Skin of body (tissue), 1 donor: ENCODE measurements at regions not wholly inside any gene's neighbourhood (a gene's known extent, or its start where the extent isn't known, plus 50 kb on each side); places are given as distances from the start of the nearest gene placed in this dataset.
A peak's percentile ranks its signal among the peaks of the same experiment; 100 is the strongest.

ENCODE experiments used
- DNase-seq: peaks from one replicate; lab custom pipeline; 2025; lab: John Stamatoyannopoulos, UW

DNA sequence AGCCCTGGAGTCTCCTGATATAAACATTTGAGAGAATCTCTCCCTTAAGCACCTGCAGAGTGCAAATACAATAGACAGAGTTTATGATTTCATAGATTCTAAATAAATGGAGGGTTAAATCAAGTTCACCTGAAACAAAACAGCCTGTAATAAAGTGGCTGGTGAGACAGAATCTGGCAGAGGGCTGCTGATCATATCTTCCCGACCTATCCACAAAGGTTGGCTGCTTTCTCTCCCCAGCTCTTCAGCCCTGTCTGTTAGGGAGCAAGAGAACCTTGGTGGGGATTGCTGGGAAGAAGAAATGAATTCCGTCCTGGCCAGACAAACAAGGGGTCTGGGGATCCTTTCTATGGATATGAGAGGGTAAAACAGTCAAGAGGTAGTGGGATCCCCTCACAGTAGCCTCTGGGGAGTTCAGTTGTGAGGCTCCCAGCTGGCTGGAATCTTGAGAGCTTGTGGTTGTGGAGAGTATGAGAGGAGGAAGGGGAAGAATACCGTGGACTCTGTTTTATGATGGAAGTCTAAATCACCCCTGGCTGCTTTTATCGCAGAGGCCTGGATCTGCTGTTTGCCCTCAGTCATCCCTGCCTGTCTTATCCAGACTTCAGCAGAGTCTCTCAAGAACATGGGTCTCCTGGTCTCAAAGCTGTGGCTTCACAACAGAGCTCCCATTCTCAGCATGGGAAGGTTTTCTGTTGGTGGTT is 451.3 kb downstream of the NTRK3 start:
- DNase-seq, result no peak

DNA sequence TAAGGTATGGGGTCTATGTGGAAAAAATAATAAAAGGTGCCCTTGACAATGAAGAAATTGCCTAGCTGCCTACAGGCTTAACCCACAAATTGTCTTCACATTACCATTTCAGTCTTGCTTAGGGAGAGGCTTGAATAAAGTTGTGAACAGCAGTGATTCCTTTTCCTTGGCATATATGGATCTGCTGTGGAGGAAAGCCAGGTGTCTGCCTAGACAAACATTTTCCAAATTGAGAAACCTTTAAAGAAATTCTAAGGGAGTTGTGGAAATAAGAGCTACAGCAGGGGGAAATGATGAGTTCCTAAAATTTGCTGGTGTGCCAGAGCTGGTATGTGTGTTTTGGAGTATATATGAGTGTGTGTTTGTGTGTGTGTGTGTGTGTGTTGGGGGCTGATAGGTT is 452.1 kb downstream of the NTRK3 start:
- DNase-seq, result no peak

- DNase-seq, result no peak
Observed at GRCh38 chr15:87799838-87800237, 456.7 kb downstream of the NTRK3 start.

GRCh38 chr15:87799428-87799827 is 457.1 kb downstream of the NTRK3 start:
- DNase-seq, result no peak

DNA sequence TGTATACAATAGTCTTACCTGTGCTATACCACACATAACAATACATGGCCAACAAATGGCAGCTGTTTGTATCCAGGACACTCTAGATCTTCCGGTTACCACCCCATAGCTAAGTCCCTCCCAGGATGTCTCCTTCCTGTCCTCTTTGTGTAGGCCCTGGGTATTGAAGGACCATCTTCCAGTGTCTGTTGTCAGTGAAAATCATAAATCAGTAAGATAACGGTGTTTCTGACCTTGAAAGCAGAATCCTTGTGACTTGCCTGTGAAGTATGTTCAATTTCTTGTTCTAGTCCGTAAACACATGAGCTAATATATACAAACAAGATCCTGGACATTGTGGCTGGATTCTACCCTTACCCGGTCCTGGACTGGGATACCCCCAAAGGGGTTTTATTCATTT is 462.8 kb downstream of the NTRK3 start:
- DNase-seq, result no peak

GRCh38 chr15:87792250-87793040 is 464.1 kb downstream of the NTRK3 start:
- no peak for DNase-seq

- no peak for DNase-seq
Observed at GRCh38 chr15:87781959-87782625, 474.4 kb downstream of the NTRK3 start.

DNA sequence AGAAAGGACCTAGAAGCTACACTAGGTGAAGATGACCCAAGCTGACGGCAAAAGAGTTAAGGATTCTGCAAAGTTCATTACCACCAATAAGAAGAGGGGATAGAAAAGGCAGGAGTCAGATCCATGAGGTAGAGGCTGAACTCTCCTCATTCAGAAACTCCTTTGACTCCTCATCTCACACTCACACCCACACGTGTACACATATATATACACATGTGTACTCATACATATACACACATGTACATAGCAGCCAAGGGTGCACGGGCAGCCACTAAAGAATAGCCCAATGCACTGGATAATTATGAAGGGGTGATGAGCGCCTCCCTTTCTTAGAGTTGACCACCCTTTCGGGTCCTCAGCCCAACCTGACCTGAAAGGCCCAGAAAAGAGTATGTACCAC is 476.8 kb downstream of the NTRK3 start:
- DNase-seq, result no peak

GRCh38 chr15:87778358-87778757 is 478.2 kb downstream of the NTRK3 start:
- no peak for DNase-seq

DNA sequence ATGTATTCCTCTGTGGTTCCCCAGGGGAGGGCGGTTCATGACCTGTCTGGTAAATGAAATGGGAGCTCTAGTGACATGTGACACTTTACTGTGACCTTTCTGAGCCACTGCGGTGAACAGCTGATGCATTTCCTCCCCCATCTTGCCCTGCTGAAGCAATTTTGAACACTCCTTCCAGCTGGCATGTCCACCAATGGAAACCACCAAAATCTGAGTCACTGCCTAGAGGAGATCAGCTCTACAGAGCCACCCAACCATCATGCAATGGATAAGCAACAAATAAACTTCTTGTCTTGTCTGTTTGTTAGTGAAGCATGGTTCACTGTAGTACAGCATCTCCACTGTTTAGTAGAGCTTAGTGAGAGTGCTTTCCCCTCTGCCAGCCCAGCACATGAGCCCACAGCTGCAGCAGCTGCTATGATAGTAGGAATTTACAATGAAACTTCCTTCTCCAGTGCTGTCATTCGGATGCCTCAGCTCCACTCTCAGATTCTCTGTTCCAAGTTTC is 479.4 kb downstream of the NTRK3 start:
- peak; percentile 37 for DNase-seq

DNA sequence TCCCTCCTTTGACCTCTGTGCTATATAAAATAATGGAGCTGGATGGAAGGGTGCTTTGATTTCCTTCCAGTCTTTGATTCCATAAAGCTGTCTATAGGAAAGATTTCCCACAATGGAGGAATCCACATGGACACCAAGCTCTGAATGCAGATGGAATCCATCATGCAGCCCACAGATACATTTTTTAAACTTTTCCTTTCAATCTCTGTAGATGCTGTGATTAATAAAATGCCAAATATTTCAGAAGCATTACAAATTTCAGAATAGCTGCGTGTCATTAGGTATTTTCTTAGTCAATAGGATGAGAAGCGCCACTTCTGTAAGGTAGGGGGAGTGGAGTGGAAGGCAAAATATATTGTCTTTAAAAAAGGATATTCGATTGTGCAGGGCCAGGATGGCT is 489.0 kb downstream of the NTRK3 start:
- DNase-seq, result no peak

GRCh38 chr15:87764461-87765240 is 491.9 kb downstream of the NTRK3 start:
- no peak for DNase-seq

DNA sequence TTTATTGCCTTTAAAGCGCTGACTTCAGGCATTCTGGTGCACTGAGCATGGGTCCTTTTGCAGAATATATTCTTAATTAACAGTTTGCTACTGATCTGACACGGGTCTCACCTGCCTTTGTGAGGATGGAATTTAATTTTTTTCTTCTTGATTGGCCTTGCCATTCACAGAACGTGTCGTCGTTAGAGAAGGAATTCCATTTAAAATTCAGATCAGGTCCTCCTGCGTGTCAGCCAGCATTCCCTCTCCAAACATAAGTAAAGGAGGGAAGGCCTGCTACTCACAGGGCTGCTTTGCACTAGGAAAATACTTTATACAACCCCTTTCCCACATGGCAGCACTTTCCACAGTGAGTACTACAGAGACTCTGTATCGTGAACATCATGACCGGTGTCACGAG is 492.7 kb downstream of the NTRK3 start:
- DNase-seq, result no peak

DNA sequence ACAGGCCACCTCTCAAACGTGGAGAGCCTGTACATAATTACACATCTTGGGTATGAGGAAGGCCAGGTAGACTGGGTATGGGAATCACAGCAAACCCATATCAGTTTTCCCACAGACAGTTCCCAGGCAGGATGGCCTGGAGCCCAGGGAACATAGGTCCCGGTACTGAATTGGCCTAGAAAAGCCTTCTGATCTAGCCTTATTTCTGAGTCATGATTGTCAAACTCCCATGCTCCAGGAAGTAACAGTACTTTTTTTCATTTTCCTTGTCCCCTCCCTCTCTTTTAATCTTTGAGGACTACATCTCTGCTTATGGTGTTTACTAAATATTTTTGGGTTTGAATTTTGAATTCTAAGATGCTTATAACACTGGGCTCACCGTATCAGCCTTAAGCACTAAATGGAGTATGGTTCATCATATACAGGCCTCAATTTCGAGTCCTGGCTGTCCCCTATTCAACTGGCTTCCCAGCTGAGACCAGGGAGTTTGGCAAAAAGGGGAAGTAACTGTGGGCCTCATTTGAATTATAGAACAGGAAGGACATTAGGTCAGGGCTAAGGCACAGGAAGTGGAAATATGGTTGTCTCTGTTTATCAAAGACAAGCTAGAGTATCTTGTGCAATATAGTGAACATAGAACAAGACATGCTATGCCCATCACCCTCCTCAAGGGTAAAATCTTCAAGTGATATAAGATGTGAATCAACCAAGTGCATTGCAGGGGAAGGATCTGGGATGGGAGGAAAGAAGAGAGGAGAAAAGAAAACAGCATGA is 494.6 kb downstream of the NTRK3 start:
- DNase-seq, result no peak

DNA sequence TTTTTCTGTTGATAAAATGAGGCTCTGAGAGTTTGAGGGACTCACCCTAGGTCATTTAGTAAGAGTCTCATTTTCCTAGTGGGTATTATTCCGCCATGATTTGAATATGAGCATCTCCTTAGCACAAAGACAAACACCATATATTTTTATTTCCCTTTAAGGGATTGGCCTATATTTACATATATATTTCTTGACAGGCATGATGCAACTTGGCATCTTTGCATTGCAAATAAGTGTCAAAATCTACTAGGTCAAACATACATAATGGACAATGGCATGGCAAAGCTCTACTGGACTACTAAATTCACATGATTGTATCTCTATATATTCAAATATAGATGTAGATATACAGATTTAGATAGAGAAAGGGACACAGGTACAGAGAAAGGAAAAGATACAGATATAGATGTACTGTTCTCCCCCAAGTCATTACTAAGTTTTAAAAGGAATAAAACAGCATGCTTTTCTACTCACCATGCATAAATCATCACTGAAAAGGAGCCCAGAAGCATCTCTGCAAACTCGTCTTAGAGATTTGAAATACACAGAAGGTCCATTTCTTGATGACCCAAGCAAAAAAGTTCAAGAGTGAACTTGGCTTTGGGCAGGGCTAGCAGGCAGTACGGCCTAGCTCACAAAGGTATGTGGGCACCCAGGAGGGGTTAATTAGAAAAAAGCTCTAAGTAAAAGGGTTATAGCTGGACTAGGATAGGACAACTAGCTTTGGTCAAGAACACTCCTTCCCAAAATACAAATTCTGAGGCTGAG is 495.8 kb downstream of the NTRK3 start:
- DNase-seq, result no peak

- DNase-seq, result peak; percentile 20
Observed at GRCh38 chr15:87758794-87759418, 497.6 kb downstream of the NTRK3 start.

DNA sequence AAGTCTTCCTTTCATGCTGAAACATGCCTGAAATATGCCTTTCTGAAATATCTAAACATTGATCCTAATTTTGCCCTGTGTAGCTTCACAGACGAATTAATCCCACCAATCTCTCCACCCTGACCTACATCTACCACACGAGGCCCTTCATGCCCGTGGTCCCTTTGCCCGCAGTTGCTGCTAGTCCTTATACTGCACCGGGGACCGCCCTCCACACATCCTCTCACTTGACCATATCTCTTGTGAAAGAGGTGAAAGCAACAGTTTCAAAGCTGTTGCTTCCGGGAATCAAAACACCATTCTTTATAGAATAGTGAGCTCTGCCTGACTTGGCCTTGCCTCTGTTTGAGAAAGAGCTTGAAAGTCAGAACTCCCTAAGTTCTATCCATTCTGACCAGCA is 499.5 kb downstream of the NTRK3 start:
- DNase-seq, result no peak

- no peak for DNase-seq
Observed at GRCh38 chr15:87756072-87756471, 500.5 kb downstream of the NTRK3 start.

- DNase-seq, result no peak
Observed at GRCh38 chr15:87755226-87755625, 501.3 kb downstream of the NTRK3 start.
